G401 (cell line): ENCODE measurements at regions not wholly inside any gene's neighbourhood (a gene's known extent, or its start where the extent isn't known, plus 50 kb on each side); places are given as distances from the start of the nearest gene placed in this dataset.
"Not testable (repeated sequence)": the region's sequence is repeated elsewhere in the genome, so short reads cannot be mapped to it uniquely, and the experiment has no call there.

Source experiments
- DNase-seq: peaks from one replicate; pipeline ENCODE4 v3.0.0-alpha.2; 2015; ENCODE audit warnings: low spot score
- in situ Hi-C: cut with HindIII; loops from 2 replicates; pipeline ENCODE4 v1.10.0; 2016; ENCODE audit warnings: low sequenced_read_pairs, mixed read lengths

GRCh38 chr5:116922532-116922931 lies 347.9 kb upstream of the SEMA6A start:
- in situ Hi-C loops = no loop called here
- DNase-seq = no peak

GRCh38 chr5:116914869-116915504 lies 340.4 kb upstream of the SEMA6A start:
- in situ Hi-C loops = no loop called here

GRCh38 chr5:116912221-116912620 lies 337.6 kb upstream of the SEMA6A start:
- in situ Hi-C loops = no loop called here
- no peak for DNase-seq

More at GRCh38 chr5:116914869-116915504, 340.4 kb upstream of the SEMA6A start:
- no peak for DNase-seq

- DNase-seq = no peak
- in situ Hi-C loops = no loop called here
Measured at GRCh38 chr5:116911074-116911473, 336.5 kb upstream of the SEMA6A start.

GRCh38 chr5:116908537-116908936 lies 333.9 kb upstream of the SEMA6A start:
- DNase-seq = no peak
- in situ Hi-C loops = no loop called here

GRCh38 chr5:116905885-116906284 lies 331.3 kb upstream of the SEMA6A start:
- no peak for DNase-seq
- in situ Hi-C loops = no loop called here

- in situ Hi-C loops = no loop called here
Measured at GRCh38 chr5:116900793-116901192, 326.2 kb upstream of the SEMA6A start.

GRCh38 chr5:116898917-116899316 lies 324.3 kb upstream of the SEMA6A start:
- DNase-seq = no peak
- in situ Hi-C loops = no loop called here

More at GRCh38 chr5:116900793-116901192, 326.2 kb upstream of the SEMA6A start:
- DNase-seq = no peak

GRCh38 chr5:116897291-116897690 lies 322.7 kb upstream of the SEMA6A start:
- in situ Hi-C loops = no loop called here
- DNase-seq = no peak

- in situ Hi-C loops = no loop called here
- no peak for DNase-seq
Measured at GRCh38 chr5:116896001-116896400, 321.4 kb upstream of the SEMA6A start.

GRCh38 chr5:116892993-116893392 lies 318.4 kb upstream of the SEMA6A start:
- in situ Hi-C loops = no loop called here
- DNase-seq = no peak

- in situ Hi-C loops = no loop called here
- peak; percentile 27 for DNase-seq
Measured at GRCh38 chr5:116887104-116887503, 312.5 kb upstream of the SEMA6A start.

GRCh38 chr5:116885825-116886224 lies 311.2 kb upstream of the SEMA6A start:
- in situ Hi-C loops = no loop called here
- no peak for DNase-seq

GRCh38 chr5:116883875-116884274 lies 309.3 kb upstream of the SEMA6A start:
- DNase-seq = no peak
- in situ Hi-C loops = no loop called here

- in situ Hi-C loops = no loop called here
- DNase-seq = no peak
Measured at GRCh38 chr5:116881921-116882531, 307.4 kb upstream of the SEMA6A start.

- in situ Hi-C loops = no loop called here
- DNase-seq = peak; percentile 11
Measured at GRCh38 chr5:116880601-116881000, 306.0 kb upstream of the SEMA6A start.

GRCh38 chr5:116880150-116880549 lies 305.5 kb upstream of the SEMA6A start:
- no peak for DNase-seq
- in situ Hi-C loops = no loop called here

GRCh38 chr5:116876240-116876840 lies 301.7 kb upstream of the SEMA6A start:
- in situ Hi-C loops = no loop called here
- no peak for DNase-seq

GRCh38 chr5:116872986-116873385 lies 298.4 kb upstream of the SEMA6A start:
- no peak for DNase-seq
- in situ Hi-C loops = no loop called here

GRCh38 chr5:116872486-116872885 lies 297.9 kb upstream of the SEMA6A start:
- no peak for DNase-seq
- in situ Hi-C loops = no loop called here

GRCh38 chr5:116867825-116868224 lies 293.2 kb upstream of the SEMA6A start:
- DNase-seq, in situ Hi-C loops: not testable (repeated sequence)
